Liver (tissue), 3 donors: ENCODE measurements at regions not wholly inside any gene's neighbourhood (a gene's known extent, or its start where the extent isn't known, plus 50 kb on each side); places are given as distances from the start of the nearest gene placed in this dataset.

Experiments used
- JUND ChIP-seq, 2 donors: IDR thresholded peaks; 2 replicates each; pipeline ENCODE4 v1.6.1; 2016; ENCODE audit warnings: antibody characterized with exemption in 2 of 2
- TF ChIP-seq, protein P1 (sequence below): fragments of 150-350 bp; IDR thresholded peaks from 2 replicates; pipeline ENCODE4 v1.5.1; 2017; ENCODE audit warnings: improper control_type of control experiment, low read depth, low read length; ENCODE audit not compliant: missing input control
- donor health status: healthy.
- donor health status: healthy.

- TF ChIP-seq, protein P1, sequence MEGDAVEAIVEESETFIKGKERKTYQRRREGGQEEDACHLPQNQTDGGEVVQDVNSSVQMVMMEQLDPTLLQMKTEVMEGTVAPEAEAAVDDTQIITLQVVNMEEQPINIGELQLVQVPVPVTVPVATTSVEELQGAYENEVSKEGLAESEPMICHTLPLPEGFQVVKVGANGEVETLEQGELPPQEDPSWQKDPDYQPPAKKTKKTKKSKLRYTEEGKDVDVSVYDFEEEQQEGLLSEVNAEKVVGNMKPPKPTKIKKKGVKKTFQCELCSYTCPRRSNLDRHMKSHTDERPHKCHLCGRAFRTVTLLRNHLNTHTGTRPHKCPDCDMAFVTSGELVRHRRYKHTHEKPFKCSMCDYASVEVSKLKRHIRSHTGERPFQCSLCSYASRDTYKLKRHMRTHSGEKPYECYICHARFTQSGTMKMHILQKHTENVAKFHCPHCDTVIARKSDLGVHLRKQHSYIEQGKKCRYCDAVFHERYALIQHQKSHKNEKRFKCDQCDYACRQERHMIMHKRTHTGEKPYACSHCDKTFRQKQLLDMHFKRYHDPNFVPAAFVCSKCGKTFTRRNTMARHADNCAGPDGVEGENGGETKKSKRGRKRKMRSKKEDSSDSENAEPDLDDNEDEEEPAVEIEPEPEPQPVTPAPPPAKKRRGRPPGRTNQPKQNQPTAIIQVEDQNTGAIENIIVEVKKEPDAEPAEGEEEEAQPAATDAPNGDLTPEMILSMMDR: no peak
- no peak for TF ChIP-seq JUND (IDR thresholded peaks at IDR 0.05)
Observed at GRCh38 chr2:106323337-106324013, 129.4 kb upstream of the UXS1 start.
